Prostate gland (tissue), 2 donors: ENCODE measurements at regions not wholly inside any gene's neighbourhood (a gene's known extent, or its start where the extent isn't known, plus 50 kb on each side); places are given as distances from the start of the nearest gene placed in this dataset.

ENCODE experiments used
- DNase-seq: peaks from one replicate; pipeline ENCODE4 v3.0.0-alpha.2; 2019; ENCODE audit warnings: low spot score
- H3K27ac ChIP-seq, 2 donors: fragments of 200-600 bp; sonication (generic); 2 replicates each; pipeline ENCODE4 v1.5.1; 2017 to 2019
- H3K27me3 ChIP-seq: fragments of 200-600 bp; sonication (generic); replicated peaks from 2 replicates; pipeline ENCODE4 v1.5.1; 2019; ENCODE audit not compliant: insufficient read depth
- H3K36me3 ChIP-seq, 2 donors: fragments of 200-600 bp; sonication (generic); 1 replicate in 1 of 2; 2 replicates in 1 of 2; pipeline versions ENCODE4 v1.5.1 to v1.8.1; 2017 to 2019
- H3K4me1 ChIP-seq: fragments of 200-600 bp; sonication (generic); replicated peaks from 2 replicates; pipeline ENCODE4 v1.5.1; 2019
- H3K4me3 ChIP-seq, 2 donors: fragments of 200-600 bp; sonication (generic); 2 replicates each; pipeline ENCODE4 v1.5.1; 2017 to 2019
- H3K9me3 ChIP-seq: fragments of 200-600 bp; sonication (generic); 2 replicates; pipeline ENCODE4 v1.5.1; 2017
- CTCF ChIP-seq, 4 experiments: fragments of 200-600 bp in 2 of 4; fragments of 450-650 bp in 2 of 4; sonication (generic) in 2 of 4; IDR thresholded peaks; 1 replicate in 3 of 4; 2 replicates in 1 of 4; pipeline ENCODE4 v1.5.1; 2016 to 2019; ENCODE audit warnings: antibody characterized with exemption in 4 of 4, mild to moderate bottlenecking in 2 of 4, moderate library complexity in 2 of 4
- POLR2A ChIP-seq: fragments of 450-650 bp; IDR thresholded peaks from one replicate; pipeline ENCODE4 v1.6.1; 2016; ENCODE audit warnings: antibody characterized with exemption, mild to moderate bottlenecking
- POLR2AphosphoS5 ChIP-seq: sonication (generic); formaldehyde crosslinking; IDR thresholded peaks from one replicate; pipeline ENCODE4 v1.6.1; 2017; ENCODE audit warnings: antibody characterized with exemption
- WGBS: methylation state at CpG from one replicate; pipeline ENCODE4 v1.1.5; 2018; 5-methylcytosine and 5-hydroxymethylcytosine counted together
- intact Hi-C: fragments of 100-400 bp; cut with DNase I; formaldehyde crosslinking; loops from one replicate; pipeline ENCODE4 v1.14.2; 2022

- no peaks in the 10 kb centered on the region for H3K9me3 ChIP-seq
- H3K27me3 ChIP-seq, result no peaks in the 10 kb centered on the region
- H3K4me1 ChIP-seq, result no peaks in the 10 kb centered on the region
- intact Hi-C loops, result no loop called here
- 61% methylated on average over 21 of the region's 21 CpGs for WGBS
- no peak overlapping the region for H3K27ac ChIP-seq
- no peaks in the 10 kb centered on the region for H3K36me3 ChIP-seq
- TF ChIP-seq POLR2AphosphoS5, result no peak
- no peak for TF ChIP-seq CTCF (IDR thresholded peaks at IDR 0.05)
- TF ChIP-seq POLR2A, result no peak
- no peak overlapping the region for H3K4me3 ChIP-seq
- DNase-seq, result no peak
Observed at GRCh38 chr18:78672862-78673446, 306.7 kb upstream of the SALL3 start.

GRCh38 chr18:78673516-78674321 lies 305.9 kb upstream of the SALL3 start:
- no peak for DNase-seq
- H3K4me1 ChIP-seq, result no peaks in the 10 kb centered on the region
- H3K4me3 ChIP-seq, result no peak overlapping the region
- H3K9me3 ChIP-seq, result no peaks in the 10 kb centered on the region
- intact Hi-C loops, result no loop called here
- WGBS, result 93% methylated on average over 19 of the region's 19 CpGs
- no peaks in the 10 kb centered on the region for H3K36me3 ChIP-seq
- TF ChIP-seq CTCF (IDR thresholded peaks at IDR 0.05) (no peak), POLR2A (no peak), POLR2AphosphoS5 (no peak)
- no peak overlapping the region for H3K27ac ChIP-seq
- H3K27me3 ChIP-seq, result no peaks in the 10 kb centered on the region

- intact Hi-C loops, result no loop called here
- Histone ChIP-seq H3K36me3 (no peaks in the 10 kb centered on the region), H3K4me3 (no peak overlapping the region), H3K27me3 (no peaks in the 10 kb centered on the region), H3K9me3 (no peaks in the 10 kb centered on the region), H3K4me1 (no peaks in the 10 kb centered on the region), H3K27ac (no peak overlapping the region)
- TF ChIP-seq CTCF (IDR thresholded peaks at IDR 0.05) (no peak), POLR2A (no peak), POLR2AphosphoS5 (no peak)
- 93% methylated on average over 8 of the region's 8 CpGs for WGBS
- DNase-seq, result no peak
Observed at GRCh38 chr18:78675231-78675630, 304.4 kb upstream of the SALL3 start.

DNA sequence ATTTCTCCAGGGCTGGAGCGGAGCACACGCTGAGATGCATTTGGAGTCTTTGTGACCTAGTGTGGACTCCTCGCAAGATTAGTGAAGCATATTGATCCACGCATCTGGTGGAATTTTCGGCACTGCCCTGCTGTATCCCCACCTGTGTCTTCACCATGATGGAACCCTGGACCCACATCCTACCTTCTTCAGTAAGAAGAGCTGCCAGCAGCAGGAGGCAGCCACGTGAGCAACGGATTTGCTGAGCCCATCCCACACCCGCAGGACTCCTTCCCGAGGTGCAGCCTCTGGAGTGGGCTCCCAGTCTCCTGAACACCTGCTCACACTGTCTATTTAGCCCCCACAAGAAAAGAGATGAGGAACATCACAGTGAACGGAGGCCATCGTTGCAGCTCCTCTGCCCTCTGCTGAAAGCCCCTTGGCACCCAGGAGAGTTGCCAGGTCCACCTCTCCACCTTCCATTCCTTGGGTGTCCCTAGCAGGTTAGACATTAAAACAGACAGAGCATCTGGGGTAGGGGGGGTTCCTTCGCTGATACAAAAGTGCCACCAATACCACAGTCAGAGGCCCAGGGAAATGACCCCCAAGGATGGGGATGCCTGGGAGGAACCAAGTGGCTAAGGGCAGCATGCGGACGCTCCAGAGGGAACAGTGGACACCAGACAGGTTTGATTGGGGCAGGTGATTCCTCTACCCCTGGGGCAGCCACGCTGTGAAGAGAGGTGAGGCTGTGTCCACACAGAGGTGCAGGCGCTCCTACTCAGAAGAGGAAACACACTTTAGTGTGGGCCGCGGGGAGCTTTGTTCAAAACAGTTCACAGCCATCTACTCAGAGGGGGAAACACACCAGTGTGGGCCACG lies 302.8 kb upstream of the SALL3 start:
- Histone ChIP-seq H3K4me3 (no peak overlapping the region), H3K36me3 (no peaks in the 10 kb centered on the region), H3K27ac (no peak overlapping the region), H3K9me3 (no peaks in the 10 kb centered on the region), H3K4me1 (no peaks in the 10 kb centered on the region), H3K27me3 (no peaks in the 10 kb centered on the region)
- no peak for DNase-seq
- TF ChIP-seq CTCF (IDR thresholded peaks at IDR 0.05) (no peak), POLR2AphosphoS5 (no peak), POLR2A (no peak)
- 94% methylated on average over 19 of the region's 19 CpGs for WGBS
- intact Hi-C loops, result no loop called here
